ENCODE measurements at regions not wholly inside any gene's neighbourhood (a gene's known extent, or its start where the extent isn't known, plus 50 kb on each side); places are given as distances from the start of the nearest gene placed in this dataset.
A peak's percentile ranks its signal among the peaks of the same experiment; 100 is the strongest.

GRCh38 chr10:128325788-128326187, 199.6 kb upstream of the MKI67 start:
- Histone ChIP-seq H3K36me3 (no peaks in the 10 kb centered on the region), H3K27ac (no peak overlapping the region), H3K9me3 (no peaks in the 10 kb centered on the region), H3K27me3 (no peaks in the 10 kb centered on the region), H3K4me1 (no peaks in the 10 kb centered on the region), H3K4me3 (no peak overlapping the region)
- TF ChIP-seq POLR2A (IDR thresholded peaks at IDR 0.05): no peak
- TF ChIP-seq, protein P1, sequence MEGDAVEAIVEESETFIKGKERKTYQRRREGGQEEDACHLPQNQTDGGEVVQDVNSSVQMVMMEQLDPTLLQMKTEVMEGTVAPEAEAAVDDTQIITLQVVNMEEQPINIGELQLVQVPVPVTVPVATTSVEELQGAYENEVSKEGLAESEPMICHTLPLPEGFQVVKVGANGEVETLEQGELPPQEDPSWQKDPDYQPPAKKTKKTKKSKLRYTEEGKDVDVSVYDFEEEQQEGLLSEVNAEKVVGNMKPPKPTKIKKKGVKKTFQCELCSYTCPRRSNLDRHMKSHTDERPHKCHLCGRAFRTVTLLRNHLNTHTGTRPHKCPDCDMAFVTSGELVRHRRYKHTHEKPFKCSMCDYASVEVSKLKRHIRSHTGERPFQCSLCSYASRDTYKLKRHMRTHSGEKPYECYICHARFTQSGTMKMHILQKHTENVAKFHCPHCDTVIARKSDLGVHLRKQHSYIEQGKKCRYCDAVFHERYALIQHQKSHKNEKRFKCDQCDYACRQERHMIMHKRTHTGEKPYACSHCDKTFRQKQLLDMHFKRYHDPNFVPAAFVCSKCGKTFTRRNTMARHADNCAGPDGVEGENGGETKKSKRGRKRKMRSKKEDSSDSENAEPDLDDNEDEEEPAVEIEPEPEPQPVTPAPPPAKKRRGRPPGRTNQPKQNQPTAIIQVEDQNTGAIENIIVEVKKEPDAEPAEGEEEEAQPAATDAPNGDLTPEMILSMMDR (IDR thresholded peaks at IDR 0.05): no peak
- DNase-seq: no peak
- intact Hi-C loops (cut with DNase I; ENCODE audit: low total_unique reads): no loop called here

- intact Hi-C loops (cut with DNase I; ENCODE audit: low total_unique reads): no loop called here
- H3K27ac ChIP-seq: no peak overlapping the region
- no peaks in the 10 kb centered on the region for H3K4me1 ChIP-seq
- TF ChIP-seq POLR2A (IDR thresholded peaks at IDR 0.05): no peak
- TF ChIP-seq, protein P1 (IDR thresholded peaks at IDR 0.05): no peak
- no peaks in the 10 kb centered on the region for H3K9me3 ChIP-seq
- H3K4me3 ChIP-seq: no peak overlapping the region
- no peaks in the 10 kb centered on the region for H3K27me3 ChIP-seq
- no peaks in the 10 kb centered on the region for H3K36me3 ChIP-seq
- DNase-seq: no peak
Observed at GRCh38 chr10:128326251-128326650, 200.0 kb upstream of the MKI67 start.

DNA sequence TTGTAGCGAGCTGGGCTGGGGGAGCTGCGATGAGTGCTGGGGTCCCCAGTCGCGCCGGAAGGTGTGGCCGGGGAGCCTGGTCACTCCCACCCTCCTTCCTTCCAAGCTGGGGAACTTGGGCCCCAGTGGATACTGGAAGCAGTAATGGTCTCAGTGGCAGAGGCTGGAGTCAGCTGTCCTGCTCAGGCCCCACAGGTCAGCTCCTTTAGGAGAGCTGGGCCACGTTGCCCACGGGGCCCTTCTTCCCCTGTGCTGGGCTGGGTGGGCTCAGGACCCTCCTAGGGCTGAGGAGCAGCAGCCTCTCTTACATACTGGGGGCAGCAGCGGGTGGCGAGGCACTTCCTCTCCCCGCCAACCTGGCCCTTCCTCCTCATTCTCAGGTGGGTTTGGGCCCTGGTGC, 200.6 kb upstream of the MKI67 start:
- DNase-seq: no peak
- intact Hi-C loops (cut with DNase I; ENCODE audit: low total_unique reads): no loop called here
- Histone ChIP-seq H3K4me1 (no peaks in the 10 kb centered on the region), H3K36me3 (no peaks in the 10 kb centered on the region), H3K4me3 (no peak overlapping the region), H3K27me3 (no peaks in the 10 kb centered on the region), H3K9me3 (no peaks in the 10 kb centered on the region), H3K27ac (no peak overlapping the region)
- TF ChIP-seq, protein P1 (IDR thresholded peaks at IDR 0.05): no peak
- no peak for TF ChIP-seq POLR2A (IDR thresholded peaks at IDR 0.05)

DNA sequence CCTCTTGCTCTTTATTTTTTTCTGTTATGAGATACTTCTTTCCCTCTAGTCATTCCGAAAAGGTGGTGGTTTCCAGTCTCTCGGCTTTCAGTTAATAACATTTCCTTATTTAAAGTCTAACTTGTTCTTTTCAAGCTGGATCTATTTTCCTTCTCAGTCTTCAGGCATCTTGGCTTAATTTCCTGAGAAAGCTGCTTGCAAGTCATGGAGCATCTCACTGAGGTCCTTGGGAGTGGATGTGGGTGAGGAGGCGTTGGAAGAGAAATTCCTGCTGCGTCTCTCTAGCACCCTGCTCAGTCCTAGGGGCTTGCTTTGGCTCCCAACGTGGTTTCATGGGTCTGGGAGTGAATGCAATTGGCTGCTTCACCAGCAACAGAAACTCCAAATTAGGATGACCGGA, 210.2 kb upstream of the MKI67 start:
- no peak for DNase-seq
- no peak for TF ChIP-seq POLR2A (IDR thresholded peaks at IDR 0.05)
- TF ChIP-seq, protein P1 (IDR thresholded peaks at IDR 0.05): no peak
- intact Hi-C loops (cut with DNase I; ENCODE audit: low total_unique reads): no loop called here
- no peaks in the 10 kb centered on the region for H3K4me1 ChIP-seq
- H3K9me3 ChIP-seq: no peaks in the 10 kb centered on the region
- no peak overlapping the region for H3K4me3 ChIP-seq
- H3K27me3 ChIP-seq: no peaks in the 10 kb centered on the region
- no peak overlapping the region for H3K27ac ChIP-seq
- H3K36me3 ChIP-seq: no peaks in the 10 kb centered on the region

DNA sequence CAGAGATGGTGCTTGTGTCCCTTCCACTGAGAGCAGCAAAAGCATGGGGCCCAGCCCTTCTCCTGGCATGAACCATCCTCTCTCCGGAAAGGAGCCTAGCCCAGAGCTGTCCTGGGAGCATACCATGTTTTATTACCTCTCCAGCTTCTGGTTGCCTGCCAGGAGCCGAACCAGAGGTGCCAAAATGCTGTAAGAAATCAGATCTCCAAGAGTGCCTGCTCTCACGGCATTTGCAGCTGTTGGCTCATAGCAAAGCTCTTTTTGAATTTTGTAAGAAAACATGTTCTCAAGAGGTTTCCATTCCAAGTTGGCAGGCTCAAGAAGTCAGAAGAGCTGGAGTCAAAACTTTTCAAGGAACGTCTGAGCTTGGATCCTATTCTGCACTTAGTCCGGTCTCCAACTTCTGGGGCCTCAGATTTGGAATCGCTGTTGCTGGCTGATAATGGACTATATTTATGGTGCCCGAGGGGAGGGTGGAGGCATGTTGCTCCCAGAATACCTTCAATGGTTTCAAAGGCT, 211.7 kb upstream of the MKI67 start:
- no peak overlapping the region for H3K4me3 ChIP-seq
- no peaks in the 10 kb centered on the region for H3K9me3 ChIP-seq
- DNase-seq: peak in 1 of 2 donors; percentile 52
- TF ChIP-seq POLR2A (IDR thresholded peaks at IDR 0.05): no peak
- TF ChIP-seq, protein P1 (IDR thresholded peaks at IDR 0.05): no peak
- no peaks in the 10 kb centered on the region for H3K36me3 ChIP-seq
- no peak overlapping the region for H3K27ac ChIP-seq
- H3K4me1 ChIP-seq: no peaks in the 10 kb centered on the region
- no peaks in the 10 kb centered on the region for H3K27me3 ChIP-seq
- intact Hi-C loops (cut with DNase I; ENCODE audit: low total_unique reads): no loop called here

All from uterus (tissue), 3 donors.